RWPE1 (cell line): ENCODE measurements at regions not wholly inside any gene's neighbourhood (a gene's known extent, or its start where the extent isn't known, plus 50 kb on each side); places are given as distances from the start of the nearest gene placed in this dataset.

Experiments used
- CTCF ChIA-PET: fragments of 350-600 bp; sonication (Branson Sonifier 250); formaldehyde crosslinking; extraction: SDS; loops from one replicate; lab custom pipeline; 2021; lab: Yijun Ruan, JAX
- POLR2A ChIA-PET: fragments of 400-600 bp; formaldehyde crosslinking; extraction: SDS; loops from one replicate; lab custom pipeline; 2020; ENCODE audit warnings: antibody characterized with exemption; ENCODE audit not compliant: low non-redundant PET; lab: Yijun Ruan, JAX
- DNase-seq: peaks from one replicate; pipeline ENCODE4 v3.0.0; 2012; ENCODE audit warnings: low spot score
- H3K27ac ChIP-seq: fragments of 450-650 bp; 2 replicates; pipeline ENCODE4 v1.5.1; 2017
- CTCF ChIP-seq: fragments of 450-650 bp; conservative IDR thresholded peaks from 2 replicates; pipeline ENCODE4 v1.5.1; 2017; ENCODE audit warnings: low read depth, mild to moderate bottlenecking

- H3K27ac ChIP-seq: no peak overlapping the region
- no peak for TF ChIP-seq CTCF
- DNase-seq: peak; percentile 24
- CTCF ChIA-PET: interaction anchor here (0.7 to 1.1 kb wide), 2 partner anchors 11 to 132 kb away, joined by 3 to 5 read pairs; no protein-coding TSS in a partner anchor
- POLR2A ChIA-PET: no interaction called here
Measured at GRCh38 chr12:28127455-28127854, 62.8 kb upstream of the CCDC91 start.

- DNase-seq: no peak
- no peak overlapping the region for H3K27ac ChIP-seq
- POLR2A ChIA-PET: no interaction called here
- CTCF ChIA-PET: no interaction called here
- no peak for TF ChIP-seq CTCF
Measured at GRCh38 chr12:28129031-28129430, 61.2 kb upstream of the CCDC91 start.

GRCh38 chr12:28130234-28130624 lies 60.0 kb upstream of the CCDC91 start:
- POLR2A ChIA-PET: interaction anchor here (0.9 kb wide), 1 partner anchor 160 kb away, joined by 4 read pairs; no protein-coding TSS in a partner anchor
- TF ChIP-seq CTCF: no peak
- no peak for DNase-seq
- H3K27ac ChIP-seq: peak overlapping the region; percentile 72
- CTCF ChIA-PET: interaction anchor here (2.0 kb wide), 1 partner anchor 160 kb away, joined by 4 read pairs; no protein-coding TSS in a partner anchor

- H3K27ac ChIP-seq: peak overlapping the region; percentile 72
- CTCF ChIA-PET: interaction anchor here (0.7 to 2.0 kb wide), 2 partner anchors 29 to 161 kb away, joined by 3 to 4 read pairs; no protein-coding TSS in a partner anchor
- POLR2A ChIA-PET: interaction anchor here (0.9 kb wide), 1 partner anchor 161 kb away, joined by 4 read pairs; no protein-coding TSS in a partner anchor
- peak; percentile 80 for DNase-seq
- TF ChIP-seq CTCF: no peak
Measured at GRCh38 chr12:28130625-28131598, 59.3 kb upstream of the CCDC91 start.

- POLR2A ChIA-PET: no interaction called here
Measured at GRCh38 chr12:28132398-28132797, 57.9 kb upstream of the CCDC91 start.

More at GRCh38 chr12:28132398-28132797, 57.9 kb upstream of the CCDC91 start:
- no peak for DNase-seq
- CTCF ChIA-PET: interaction anchor here (0.6 kb wide), 1 partner anchor 183 kb away, joined by 5 read pairs; no protein-coding TSS in a partner anchor
- no peak overlapping the region for H3K27ac ChIP-seq
- no peak for TF ChIP-seq CTCF
